Cerebellar nuclear complex (tissue), 1 donor: ENCODE measurements at regions not wholly inside any gene's neighbourhood (a gene's known extent, or its start where the extent isn't known, plus 50 kb on each side); places are given as distances from the start of the nearest gene placed in this dataset.

Experiments
- DNase-seq, 2 experiments: peaks; one replicate each; lab custom pipeline; 2025; lab: John Stamatoyannopoulos, UW

DNA sequence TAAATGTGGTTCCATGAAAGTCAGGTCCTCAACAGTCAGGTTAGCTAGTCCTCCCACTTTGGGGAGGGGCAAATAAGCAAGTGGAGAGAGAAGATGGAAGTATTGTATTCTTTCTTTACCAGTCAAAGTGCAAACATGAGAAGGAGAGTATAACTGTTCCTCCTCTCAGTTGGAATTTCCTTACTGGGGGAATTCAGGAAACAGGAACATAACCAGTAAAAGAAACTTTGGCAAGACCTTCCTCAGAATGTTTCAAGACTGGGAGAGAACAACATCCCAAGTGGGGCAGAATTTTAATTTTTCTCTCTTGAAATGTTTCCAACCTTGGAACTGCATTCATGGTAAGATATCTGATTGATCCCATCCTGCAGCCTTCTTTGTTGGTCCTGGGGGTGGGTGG is 552.4 kb upstream of the TNP1 start:
- no peak for DNase-seq

- DNase-seq: no peak
These were observed 550.8 kb upstream of the TNP1 start for GRCh38 chr2:217410681-217410960.

DNA sequence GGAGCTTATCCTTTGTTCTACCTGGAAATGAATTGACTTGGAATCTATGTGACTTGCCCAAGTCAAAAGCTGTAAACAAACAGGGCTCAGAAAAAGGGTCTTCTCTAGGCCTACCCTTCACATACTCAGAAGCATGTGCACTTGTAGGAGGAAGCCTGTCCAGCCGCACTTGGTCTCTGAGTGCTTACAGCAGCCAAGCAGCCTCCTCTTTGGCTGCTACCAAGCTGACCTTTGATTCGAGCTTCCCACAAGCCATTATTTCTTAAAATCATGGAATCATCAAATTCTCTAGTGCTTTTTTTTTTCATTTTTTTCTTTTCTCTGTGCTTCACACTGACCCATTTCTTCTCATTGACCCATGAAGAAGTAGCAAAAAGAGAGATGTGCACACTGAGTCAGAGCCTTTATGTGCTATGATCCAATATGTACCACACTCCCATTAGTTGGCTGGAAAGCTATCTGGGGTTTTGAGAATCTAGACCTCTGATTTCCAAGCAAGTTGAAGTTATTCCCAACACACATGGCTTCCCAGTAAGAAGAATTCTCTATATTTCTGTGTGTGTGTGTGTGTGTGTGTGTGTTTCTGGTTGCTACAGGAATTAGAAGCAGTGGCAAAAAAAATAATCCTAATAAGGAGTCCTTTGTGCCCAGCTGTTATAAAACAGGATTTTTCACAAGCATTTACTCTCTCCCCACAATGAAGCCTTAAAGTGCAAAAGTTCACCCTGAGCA is 550.3 kb upstream of the TNP1 start:
- DNase-seq: no peak

GRCh38 chr2:217407362-217407761 is 547.5 kb upstream of the TNP1 start:
- no peak for DNase-seq

GRCh38 chr2:217404236-217404760 is 544.4 kb upstream of the TNP1 start:
- DNase-seq: no peak

DNA sequence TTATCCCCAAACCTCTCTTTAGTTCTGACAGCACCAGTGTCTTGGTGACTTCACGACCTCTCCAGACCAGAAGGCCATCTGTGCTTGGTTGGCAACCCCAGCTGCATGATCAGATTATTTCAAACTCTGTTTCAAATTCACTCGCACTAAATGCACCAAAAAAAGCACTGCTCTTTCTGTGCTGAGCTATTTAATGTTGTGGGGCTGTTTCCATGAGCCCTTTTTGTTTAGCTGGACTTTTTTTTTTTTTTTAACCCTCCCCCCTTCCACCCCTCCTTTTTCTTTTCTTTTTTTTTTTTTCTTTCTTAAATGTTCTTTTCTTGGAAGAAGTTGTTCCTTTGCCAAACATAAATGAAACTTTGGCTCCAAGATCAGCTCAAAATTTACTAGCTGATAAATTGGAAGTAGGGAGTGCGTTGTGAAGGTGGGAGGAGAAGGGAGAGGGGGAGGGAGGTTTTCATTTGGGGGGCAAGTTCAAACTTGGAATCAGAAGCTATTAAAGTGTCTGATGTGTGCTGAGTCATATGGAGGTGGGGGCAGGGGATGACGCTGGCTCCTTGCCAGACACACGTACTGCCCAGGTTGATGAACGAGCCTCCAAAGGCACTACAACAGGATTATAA is 543.0 kb upstream of the TNP1 start:
- no peak for DNase-seq

DNA sequence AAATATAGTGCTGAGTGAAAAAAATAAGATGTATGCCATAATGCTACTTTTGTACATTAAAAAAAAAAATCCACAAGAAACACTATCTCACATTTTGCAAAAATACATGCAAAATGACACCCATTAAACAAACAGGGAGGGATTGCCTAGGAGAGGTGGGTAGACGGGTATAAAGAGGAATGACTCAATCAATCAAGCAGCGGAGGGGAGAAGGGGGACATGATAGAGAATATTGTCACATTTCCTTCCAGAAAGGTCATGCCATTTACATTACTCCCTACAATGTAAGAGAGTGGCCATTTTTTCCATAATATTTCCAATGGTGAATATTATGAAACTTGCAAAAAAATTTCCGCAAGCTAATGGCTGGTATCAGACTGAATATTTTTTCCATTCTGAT is 542.3 kb upstream of the TNP1 start:
- DNase-seq: no peak

DNA sequence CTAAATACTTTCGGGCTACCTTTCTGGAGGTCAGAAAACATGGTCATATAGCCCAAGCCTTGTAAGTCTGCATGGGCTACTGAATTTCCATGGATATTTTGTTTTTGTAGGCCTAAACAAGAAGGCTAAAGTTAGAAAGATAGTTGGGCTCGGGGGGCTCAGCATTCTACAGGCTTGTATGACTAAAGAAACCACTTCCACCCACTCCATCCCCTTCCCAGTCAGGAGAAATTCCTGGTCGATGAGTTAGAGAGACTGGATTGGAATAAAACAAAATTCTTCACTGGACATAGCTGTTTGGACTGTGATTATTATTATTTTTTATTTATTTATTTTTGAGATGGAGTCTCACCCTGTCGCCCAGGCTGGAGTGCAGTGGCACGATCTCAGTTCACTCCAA is 539.4 kb upstream of the TNP1 start:
- no peak for DNase-seq

DNA sequence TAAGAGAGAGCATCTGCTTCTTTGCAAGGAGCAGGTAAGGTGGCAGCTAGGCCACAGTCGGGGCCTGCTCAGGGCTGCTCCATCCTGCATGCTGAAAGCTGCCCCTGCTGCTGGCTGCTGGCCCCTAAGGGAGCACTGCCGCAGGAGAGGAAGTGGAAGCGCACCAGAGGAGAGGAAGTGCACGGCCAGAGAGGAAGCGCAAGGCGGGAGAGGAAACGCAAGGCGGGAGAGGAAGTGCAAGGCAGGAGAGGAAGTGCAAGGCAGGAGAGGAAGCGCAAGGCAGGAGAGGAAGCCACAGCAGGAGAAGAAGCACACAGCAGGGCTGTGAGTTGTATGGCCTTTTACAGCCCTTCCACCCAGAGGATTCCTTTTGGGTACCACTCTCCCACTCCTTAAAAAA is 539.0 kb upstream of the TNP1 start:
- DNase-seq: no peak

GRCh38 chr2:217398101-217398500 is 538.2 kb upstream of the TNP1 start:
- DNase-seq: no peak

- DNase-seq: no peak
These were observed 536.7 kb upstream of the TNP1 start for GRCh38 chr2:217396586-217396985.

GRCh38 chr2:217396165-217396564 is 536.3 kb upstream of the TNP1 start:
- no peak for DNase-seq

DNA sequence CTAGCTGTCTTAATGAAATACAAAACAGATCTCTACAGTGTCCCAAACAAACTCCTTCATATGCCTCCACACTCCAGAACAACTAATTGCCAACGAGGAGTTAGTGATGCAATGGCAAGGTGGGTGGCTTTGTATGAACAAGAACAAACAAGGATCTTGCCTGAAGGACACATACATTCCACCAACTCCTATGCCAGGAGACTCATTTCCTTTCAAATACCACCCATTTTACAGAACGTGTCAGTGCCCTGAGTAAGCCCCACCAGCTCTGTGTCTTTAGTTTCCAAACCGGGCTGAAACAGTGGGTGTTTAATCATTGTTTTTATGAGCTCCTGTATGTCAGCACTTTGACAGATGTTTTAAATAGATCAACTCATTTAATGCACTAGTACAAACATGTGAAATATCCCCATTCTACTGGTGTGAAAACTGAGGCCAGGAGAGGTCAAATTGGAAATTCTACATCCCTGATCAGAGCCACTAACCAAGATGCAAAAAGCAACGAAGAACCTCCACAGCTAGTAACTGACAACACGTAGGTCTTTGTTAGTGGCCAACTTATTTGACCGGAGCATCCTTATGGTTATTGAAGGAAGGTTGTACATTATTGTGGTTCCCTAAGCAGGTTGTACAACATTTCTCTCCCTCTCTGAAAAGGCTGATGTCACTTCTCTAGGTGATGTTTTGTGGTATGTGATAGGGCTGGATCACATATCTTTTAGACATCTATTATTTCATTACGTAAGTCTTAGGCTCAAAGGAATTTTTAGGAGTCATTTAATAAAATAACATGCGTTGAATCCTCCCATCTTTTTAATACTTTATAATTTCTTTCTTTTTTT is 534.9 kb upstream of the TNP1 start:
- no peak for DNase-seq

DNA sequence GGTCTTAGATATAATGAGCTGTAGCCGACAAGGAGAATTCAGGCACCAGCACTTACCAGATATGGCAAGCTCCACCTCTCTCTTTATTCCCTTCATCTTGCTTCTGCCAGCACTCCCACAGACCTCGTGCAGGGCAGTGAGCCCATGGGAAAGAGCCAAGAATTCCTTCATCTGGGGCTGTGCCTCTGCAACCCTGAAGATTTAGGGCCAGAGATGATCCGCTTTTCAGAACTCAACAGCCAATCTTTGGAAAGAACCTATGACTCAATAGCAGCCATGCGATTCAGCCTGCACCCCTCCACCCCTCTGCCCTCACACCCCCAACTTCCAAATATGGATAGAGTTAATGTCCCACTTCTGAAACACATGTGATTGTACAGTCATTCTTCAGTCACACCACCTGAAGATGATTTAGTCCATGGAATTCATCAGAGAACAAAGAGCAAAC is 533.7 kb upstream of the TNP1 start:
- DNase-seq: no peak

- DNase-seq: no peak
These were observed 533.2 kb upstream of the TNP1 start for GRCh38 chr2:217392930-217393584.

DNA sequence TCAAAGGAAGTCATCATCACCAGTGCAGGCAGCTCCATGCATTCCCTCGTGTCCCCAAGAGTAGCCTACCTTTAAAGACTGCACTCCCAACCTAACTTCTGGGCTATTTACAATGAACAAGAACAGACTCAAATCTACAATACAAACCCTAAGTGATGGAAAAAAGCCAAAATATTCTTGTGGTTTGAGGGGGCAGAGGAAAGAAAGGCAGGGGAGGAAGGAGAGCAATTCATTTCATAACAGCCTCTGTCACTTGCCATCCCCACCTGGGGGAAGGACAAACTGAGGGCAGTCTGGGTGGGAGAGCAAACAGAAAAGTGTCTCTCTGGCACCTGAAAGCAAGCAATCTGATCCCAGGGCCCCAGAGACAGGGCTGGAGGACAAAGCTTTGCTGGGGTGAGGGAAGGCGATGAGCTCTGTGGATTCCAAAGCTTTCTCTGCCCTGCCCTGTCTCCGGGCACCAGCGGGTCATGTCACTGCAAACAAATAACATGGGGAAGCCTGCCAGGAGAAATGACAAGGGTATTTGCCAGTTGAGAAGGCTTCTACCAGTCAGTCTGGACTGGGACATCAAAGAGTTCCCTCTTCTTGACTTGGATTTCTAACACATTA is 528.0 kb upstream of the TNP1 start:
- no peak for DNase-seq

DNA sequence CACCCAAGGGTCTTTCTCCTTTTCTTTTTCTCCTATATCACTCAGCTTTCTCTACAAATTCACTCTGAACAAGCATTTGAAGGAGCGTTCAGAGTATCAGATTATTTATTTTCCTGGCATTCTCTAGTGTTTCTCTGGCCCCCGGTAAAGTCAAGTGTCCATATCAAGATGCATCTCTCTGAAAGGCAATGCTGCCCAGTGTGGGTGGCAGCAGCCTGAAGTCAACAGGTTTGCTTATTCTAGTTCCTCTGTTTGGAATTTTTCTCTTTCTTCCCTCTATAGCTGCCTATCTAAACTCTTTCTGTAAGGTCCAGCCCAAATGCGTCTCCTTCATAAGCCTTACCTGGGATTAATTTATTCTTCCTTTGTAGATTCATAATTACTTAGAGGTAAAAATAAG is 526.2 kb upstream of the TNP1 start:
- no peak for DNase-seq

- no peak for DNase-seq
These were observed 523.8 kb upstream of the TNP1 start for GRCh38 chr2:217383620-217384019.

DNA sequence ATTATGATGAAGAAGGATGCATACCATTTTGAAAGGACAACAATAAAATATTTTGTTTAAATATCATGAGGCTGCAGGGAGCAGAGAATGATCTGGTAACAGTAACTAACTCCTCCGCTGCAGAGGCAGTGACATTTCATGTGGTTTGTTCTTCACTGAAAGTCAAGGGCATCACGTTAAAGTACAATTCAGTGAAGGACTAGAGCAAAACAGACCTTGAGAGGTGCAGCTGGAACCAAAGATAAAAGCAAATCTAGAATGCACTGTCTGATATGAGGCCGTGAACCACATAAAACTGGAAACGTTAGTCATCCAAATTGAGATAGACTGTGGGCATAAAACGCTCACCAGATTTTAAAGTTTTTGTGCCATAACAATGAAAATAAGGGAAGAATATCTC is 522.9 kb upstream of the TNP1 start:
- no peak for DNase-seq

DNA sequence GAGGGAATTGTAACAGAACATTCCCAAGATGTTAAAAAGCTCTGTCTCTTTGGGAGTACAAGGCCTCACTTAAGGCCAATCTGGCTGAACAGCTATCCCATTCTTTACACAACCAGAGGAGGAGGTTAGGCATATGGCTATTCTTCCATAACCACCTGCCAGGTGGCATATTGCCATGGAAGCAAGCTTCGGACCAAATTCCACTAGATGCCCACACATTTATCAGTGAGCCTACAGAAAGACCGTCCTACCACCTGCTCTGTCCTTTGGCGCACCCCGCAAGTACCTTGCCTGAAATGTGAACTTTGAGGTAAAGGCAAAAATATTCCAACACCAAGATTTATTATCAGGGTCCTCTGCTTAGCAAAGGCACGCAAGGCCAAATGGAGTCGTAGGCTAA is 519.9 kb upstream of the TNP1 start:
- DNase-seq: peak; percentile 27 to 40

GRCh38 chr2:217372794-217373193 is 512.9 kb upstream of the TNP1 start:
- DNase-seq: no peak

- DNase-seq: no peak
These were observed 511.9 kb upstream of the TNP1 start for GRCh38 chr2:217371781-217372213.
